K562 (cell line): ENCODE measurements at regions not wholly inside any gene's neighbourhood (a gene's known extent, or its start where the extent isn't known, plus 50 kb on each side); places are given as distances from the start of the nearest gene placed in this dataset.

Experiments used
- ATAC-seq: fragments of 200-7000 bp; cut with Tn5 transposase; 3 replicates; pipeline ENCODE4 v1.9.1; 2020; ENCODE audit warnings: moderate library complexity
- BruUV-seq: library from RNA; stranded (reverse); fragments of 400-500 nt; replicated peaks from 2 replicates; lab custom pipeline; 2021; lab: Mats Ljungman, UMichigan
- CTCF ChIA-PET: fragments of 300-600 bp; formaldehyde crosslinking; extraction: SDS; loops from one replicate; lab custom pipeline; 2021; ENCODE audit warnings: low intra/inter-chr PET ratio; lab: Yijun Ruan, JAX
- POLR2A ChIA-PET: fragments of 300-600, 350-650 bp; sonication (Branson Sonifier 250); formaldehyde crosslinking; extraction: SDS; loops from one replicate; lab custom pipeline; 2021; ENCODE audit warnings: antibody characterized with exemption, inconsistent platforms; lab: Yijun Ruan, JAX
- DNase-seq, 4 experiments: peaks; one replicate each; pipeline versions ENCODE4 v3.0.0 to v3.0.0-alpha.2; 2011 to 2018; ENCODE audit warnings: low spot score in 3 of 4, mixed read lengths in 3 of 4; ENCODE audit errors: extremely low read depth in 1 of 4
- FAIRE-seq: peaks from 2 replicates; lab custom pipeline; 2011; peaks lifted over from hg19 to GRCh38; lab: Jason Lieb, UNC
- H2AFZ ChIP-seq: 2 replicates; pipeline ENCODE4 v1.6.0; 2011; ENCODE audit warnings: low read depth, low read length, control low read depth, inconsistent platforms
- H3K27ac ChIP-seq: fragments of 200-600 bp; 3 replicates; pipeline ENCODE4 v1.8.0; 2011; ENCODE audit warnings: low read depth, mild to moderate bottlenecking, control low read depth, inconsistent platforms, low read length, moderate library complexity, mixed read lengths; ENCODE audit errors: extremely low read depth
- H3K27me3 ChIP-seq, 2 experiments: fragments of 300-600 bp in 1 of 2; 2 replicates in 1 of 2; 3 replicates in 1 of 2; pipeline versions ENCODE4 v1.6.0 to v1.8.0; 2011; ENCODE audit warnings: inconsistent platforms in 2 of 2, low read length in 2 of 2, mild to moderate bottlenecking in 1 of 2, mixed read lengths in 1 of 2, moderate library complexity in 1 of 2; ENCODE audit not compliant: control insufficient read depth in 2 of 2, insufficient read depth in 2 of 2
- H3K36me3 ChIP-seq: fragments of 300-600 bp; 3 replicates; pipeline ENCODE4 v1.8.0; 2011; ENCODE audit warnings: mild to moderate bottlenecking, low read length, inconsistent platforms; ENCODE audit not compliant: control insufficient read depth, insufficient read depth
- H3K4me1 ChIP-seq, 2 experiments: fragments of 200-600 bp in 1 of 2; replicated peaks in 1 of 2; 2 replicates in 1 of 2; 3 replicates in 1 of 2; pipeline versions ENCODE4 v1.5.1 to v1.8.0; 2011; ENCODE audit warnings: inconsistent platforms in 2 of 2, low read length in 2 of 2, mild to moderate bottlenecking in 1 of 2, mixed read lengths in 1 of 2, moderate library complexity in 1 of 2; ENCODE audit not compliant: control insufficient read depth in 2 of 2, insufficient read depth in 2 of 2
- H3K4me2 ChIP-seq: 2 replicates; pipeline ENCODE4 v1.6.1; 2011; ENCODE audit warnings: low read length, control low read depth, inconsistent platforms, mixed read lengths; ENCODE audit not compliant: insufficient read depth
- H3K4me3 ChIP-seq: fragments of 200-600 bp; sonication (generic), shearing (Covaris generic); 2 replicates; pipeline ENCODE4 v1.5.1; 2016; ENCODE audit warnings: control low read depth, inconsistent platforms
- H3K79me2 ChIP-seq: fragments of 200-600 bp; 3 replicates; pipeline ENCODE4 v1.8.0; 2011; ENCODE audit warnings: low read length, inconsistent platforms; ENCODE audit not compliant: control insufficient read depth, insufficient read depth
- H3K9ac ChIP-seq, 2 experiments: 2 replicates each; pipeline versions ENCODE4 v1.6.0 to v1.6.1; 2011; ENCODE audit warnings: low read depth in 2 of 2, low read length in 2 of 2, control low read depth in 1 of 2, inconsistent platforms in 1 of 2, mild to moderate bottlenecking in 1 of 2, mixed read lengths in 1 of 2; ENCODE audit not compliant: insufficient read depth in 1 of 2
- H3K9me1 ChIP-seq: one replicate; pipeline ENCODE4 v1.6.0; 2011; ENCODE audit warnings: inconsistent platforms, mild to moderate bottlenecking, low read length, moderate library complexity; ENCODE audit not compliant: control insufficient read depth, insufficient read depth
- H3K9me3 ChIP-seq: replicated peaks from 2 replicates; pipeline ENCODE4 v1.5.1; 2011; ENCODE audit warnings: low read depth, low read length, inconsistent platforms; ENCODE audit not compliant: control insufficient read depth, insufficient read depth
- H4K20me1 ChIP-seq: replicated peaks from 2 replicates; pipeline ENCODE4 v1.6.1; 2011; ENCODE audit warnings: low read length, inconsistent platforms, mixed read lengths; ENCODE audit not compliant: control insufficient read depth, insufficient read depth
- CHCHD3 ChIP-seq: fragments of 250-450 bp; sonication (Bioruptor Pico); IDR thresholded peaks from 2 replicates; pipeline ENCODE4 v2.1.2; 2022; ENCODE audit warnings: mild to moderate bottlenecking
- CHD2 ChIP-seq: IDR thresholded peaks from 2 replicates; pipeline ENCODE4 v1.6.1; 2011; ENCODE audit warnings: low read depth, low read length
- CTBP1 ChIP-seq: fragments of 450-650 bp; IDR thresholded peaks from 2 replicates; pipeline ENCODE4 v1.6.1; 2016; ENCODE audit warnings: borderline replicate concordance
- FUS ChIP-seq: fragments of 200-400 bp; formaldehyde crosslinking; optimal IDR thresholded peaks from 2 replicates; pipeline ENCODE3; 2017; ENCODE audit warnings: low read depth, low read length
- IRF2 ChIP-seq: sonication (generic); formaldehyde crosslinking; IDR thresholded peaks from 2 replicates; pipeline ENCODE4 v1.8.1; 2022; ENCODE audit warnings: mild to moderate bottlenecking, missing genetic modification reagents
- NCOA2 ChIP-seq, 2 experiments: fragments of 450-650 bp; IDR thresholded peaks; 2 replicates each; pipeline ENCODE4 v1.6.1; 2018; ENCODE audit warnings: mild to moderate bottlenecking in 2 of 2, moderate library complexity in 1 of 2; ENCODE audit not compliant: partially characterized antibody in 2 of 2
- SRSF1 ChIP-seq: fragments of 200-400 bp; formaldehyde crosslinking; IDR thresholded peaks from 2 replicates; pipeline ENCODE4 v1.6.1; 2017; ENCODE audit warnings: mild to moderate bottlenecking, low read depth, low read length, moderate library complexity
- TGIF2 ChIP-seq: sonication (generic); formaldehyde crosslinking; IDR thresholded peaks from 2 replicates; pipeline ENCODE4 v1.8.1; 2022; ENCODE audit warnings: mild to moderate bottlenecking, missing genetic modification reagents, moderate library complexity
- ZC3H8 ChIP-seq: fragments of 450-650 bp; IDR thresholded peaks from 2 replicates; pipeline ENCODE4 v1.6.1; 2017
- ZEB2 ChIP-seq: fragments of 450-650 bp; IDR thresholded peaks from 2 replicates; pipeline ENCODE4 v1.6.1; 2016
- ZNF133 ChIP-seq: fragments of 250-450 bp; sonication (Bioruptor Pico); IDR thresholded peaks from 2 replicates; pipeline ENCODE4 v1.4.0; 2020; ENCODE audit warnings: mild to moderate bottlenecking
- ZNF347 ChIP-seq: fragments of 450-650 bp; formaldehyde crosslinking; IDR thresholded peaks from 2 replicates; pipeline ENCODE4 v1.4.0; 2020; ENCODE audit warnings: low read depth, mild to moderate bottlenecking, moderate library complexity
- ZNF507 ChIP-seq: conservative IDR thresholded peaks from 2 replicates; pipeline ENCODE4 v1.6.1; 2017; ENCODE audit warnings: missing genetic modification characterization, missing compliant biosample characterization
- ZNF551 ChIP-seq: fragments of 250-450 bp; sonication (Bioruptor Pico); IDR thresholded peaks from 2 replicates; pipeline ENCODE4 v1.5.0; 2021; ENCODE audit warnings: mild to moderate bottlenecking, moderate library complexity
- ZNF695 ChIP-seq: fragments of 450-650 bp; formaldehyde crosslinking; IDR thresholded peaks from 2 replicates; pipeline ENCODE4 v1.4.0; 2020; ENCODE audit warnings: mild to moderate bottlenecking, moderate library complexity
- WGBS: fragments of 100-300 bp; shearing (Covaris generic); methylation state at CpG from one replicate; pipeline ENCODE4 v1.1.6; 2016; ENCODE audit warnings: low coverage, mixed read lengths; ENCODE audit not compliant: insufficient coverage; ENCODE audit errors: missing lambda C conversion rate; 5-methylcytosine and 5-hydroxymethylcytosine counted together
- in situ Hi-C: fragments of 300-500 bp; cut with MboI; formaldehyde crosslinking; loops from 4 replicates; pipeline ENCODE4 v1.15.0; 2018; ENCODE audit warnings: inconsistent platforms, mixed read lengths
- intact Hi-C: fragments of 100-400 bp; cut with micrococcal nuclease; formaldehyde crosslinking; loops from 2 replicates; pipeline ENCODE4 v1.14.2; 2022
- TF ChIP-seq, protein P1 (sequence below): fragments of 450-650 bp; formaldehyde crosslinking; IDR thresholded peaks from 2 replicates; pipeline ENCODE4 v1.4.0; 2020; ENCODE audit warnings: mild to moderate bottlenecking, moderate library complexity
- TF ChIP-seq, protein P2 (sequence below): fragments of 250-450 bp; sonication (Bioruptor Pico); IDR thresholded peaks from 2 replicates; pipeline ENCODE4 v1.8.0; 2022; ENCODE audit warnings: inconsistent platforms, mild to moderate bottlenecking, moderate library complexity, borderline replicate concordance

- DNase-seq (no peak), FAIRE-seq (no peak), ATAC-seq (no peak)
- Histone ChIP-seq H3K36me3 (no peaks in the 10 kb centered on the region; the same call in 2 of the 3 replicates), H3K79me2 (no peaks in the 10 kb centered on the region), H3K4me3 (no peak overlapping the region), H3K9ac (no peak overlapping the region), H3K27me3 (no peaks in the 10 kb centered on the region), H3K4me2 (no peak overlapping the region), H4K20me1 (no peaks in the 10 kb centered on the region), H2AFZ (no peak overlapping the region), H3K9me1 (no peaks in the 10 kb centered on the region), H3K4me1 (no peaks in the 10 kb centered on the region), H3K9me3 (no peaks in the 10 kb centered on the region), H3K27ac (no peak overlapping the region)
- POLR2A ChIA-PET: interaction anchor here (0.6 kb wide), 2 partner anchors 100 to 197 kb away, joined by 3 to 4 read pairs; no protein-coding TSS in a partner anchor
- no TSS peak for BruUV-seq
- TF ChIP-seq ZC3H8 (no peak), CHD2 (no peak), IRF2 (no peak), CTBP1 (no peak), ZNF133 (CRISPR knock-in tag) (no peak), ZNF347 (CRISPR knock-in tag) (no peak), ZNF507 (tag) (no peak), ZNF551 (CRISPR knock-in tag) (no peak), ZNF695 (CRISPR knock-in tag) (no peak), CHCHD3 (no peak), NCOA2 (IDR thresholded peaks at IDR 0.05; ENCODE audit: partially characterized antibody in 2 of 2) (no peak), FUS (no peak), TGIF2 (CRISPR knock-in tag) (no peak), ZEB2 (no peak), SRSF1 (no peak)
- TF ChIP-seq, protein P1, sequence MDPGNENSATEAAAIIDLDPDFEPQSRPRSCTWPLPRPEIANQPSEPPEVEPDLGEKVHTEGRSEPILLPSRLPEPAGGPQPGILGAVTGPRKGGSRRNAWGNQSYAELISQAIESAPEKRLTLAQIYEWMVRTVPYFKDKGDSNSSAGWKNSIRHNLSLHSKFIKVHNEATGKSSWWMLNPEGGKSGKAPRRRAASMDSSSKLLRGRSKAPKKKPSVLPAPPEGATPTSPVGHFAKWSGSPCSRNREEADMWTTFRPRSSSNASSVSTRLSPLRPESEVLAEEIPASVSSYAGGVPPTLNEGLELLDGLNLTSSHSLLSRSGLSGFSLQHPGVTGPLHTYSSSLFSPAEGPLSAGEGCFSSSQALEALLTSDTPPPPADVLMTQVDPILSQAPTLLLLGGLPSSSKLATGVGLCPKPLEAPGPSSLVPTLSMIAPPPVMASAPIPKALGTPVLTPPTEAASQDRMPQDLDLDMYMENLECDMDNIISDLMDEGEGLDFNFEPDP (CRISPR knock-in tag): no peak
- TF ChIP-seq, protein P2, sequence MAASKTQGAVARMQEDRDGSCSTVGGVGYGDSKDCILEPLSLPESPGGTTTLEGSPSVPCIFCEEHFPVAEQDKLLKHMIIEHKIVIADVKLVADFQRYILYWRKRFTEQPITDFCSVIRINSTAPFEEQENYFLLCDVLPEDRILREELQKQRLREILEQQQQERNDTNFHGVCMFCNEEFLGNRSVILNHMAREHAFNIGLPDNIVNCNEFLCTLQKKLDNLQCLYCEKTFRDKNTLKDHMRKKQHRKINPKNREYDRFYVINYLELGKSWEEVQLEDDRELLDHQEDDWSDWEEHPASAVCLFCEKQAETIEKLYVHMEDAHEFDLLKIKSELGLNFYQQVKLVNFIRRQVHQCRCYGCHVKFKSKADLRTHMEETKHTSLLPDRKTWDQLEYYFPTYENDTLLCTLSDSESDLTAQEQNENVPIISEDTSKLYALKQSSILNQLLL: no peak
- in situ Hi-C loops (no loop called here), intact Hi-C loops (no loop called here)
- 92% methylated on average over 5 of the region's 5 CpGs for whole genome bisulfite sequencing
- CTCF ChIA-PET: no interaction called here
Observed at GRCh38 chr22:47854251-47854650, 1091.8 kb downstream of the TBC1D22A start.
